HEK293T (cell line): ENCODE measurements at regions not wholly inside any gene's neighbourhood (a gene's known extent, or its start where the extent isn't known, plus 50 kb on each side); places are given as distances from the start of the nearest gene placed in this dataset.

Source experiments
- BHLHE40 ChIP-seq: fragments of 450-650 bp; IDR thresholded peaks from 2 replicates; pipeline ENCODE4 v1.6.1; 2016; ENCODE audit warnings: mild to moderate bottlenecking, moderate library complexity, borderline replicate concordance
- ELF4 ChIP-seq: fragments of 450-650 bp; IDR thresholded peaks from 2 replicates; pipeline ENCODE4 v1.6.1; 2017; ENCODE audit warnings: antibody characterized with exemption
- FOXA1 ChIP-seq: fragments of 450-650 bp; IDR thresholded peaks from 2 replicates; pipeline ENCODE4 v1.6.1; 2016; ENCODE audit warnings: mild to moderate bottlenecking
- FOXM1 ChIP-seq: fragments of 450-650 bp; IDR thresholded peaks from 2 replicates; pipeline ENCODE4 v1.6.1; 2017; ENCODE audit warnings: mild to moderate bottlenecking, borderline replicate concordance
- L3MBTL2 ChIP-seq: fragments of 450-650 bp; conservative IDR thresholded peaks from 2 replicates; pipeline ENCODE4 v1.6.1; 2016; ENCODE audit warnings: mild to moderate bottlenecking
- LEF1 ChIP-seq: fragments of 450-650 bp; IDR thresholded peaks from 2 replicates; pipeline ENCODE4 v1.6.1; 2017; ENCODE audit warnings: mild to moderate bottlenecking, borderline replicate concordance
- NFRKB ChIP-seq: fragments of 450-650 bp; IDR thresholded peaks from 2 replicates; pipeline ENCODE4 v1.6.1; 2016; ENCODE audit warnings: mild to moderate bottlenecking, moderate library complexity
- PKNOX1 ChIP-seq: fragments of 450-650 bp; IDR thresholded peaks from 2 replicates; pipeline ENCODE4 v1.6.1; 2016
- SP1 ChIP-seq: fragments of 450-650 bp; IDR thresholded peaks from 2 replicates; pipeline ENCODE4 v1.6.1; 2017
- SUZ12 ChIP-seq: fragments of 450-650 bp; IDR thresholded peaks from 2 replicates; pipeline ENCODE4 v1.6.1; 2016; ENCODE audit warnings: mild to moderate bottlenecking
- TARDBP ChIP-seq: fragments of 450-650 bp; IDR thresholded peaks from 2 replicates; pipeline ENCODE4 v1.6.1; 2016
- ZNF384 ChIP-seq: fragments of 450-650 bp; IDR thresholded peaks from 2 replicates; pipeline ENCODE4 v1.6.1; 2016

GRCh38 chr1:198948895-198949659, 310.2 kb downstream of the PTPRC start:
- no peak for TF ChIP-seq FOXM1
- TF ChIP-seq LEF1: no peak
- no peak for TF ChIP-seq L3MBTL2
- no peak for TF ChIP-seq BHLHE40
- TF ChIP-seq TARDBP: no peak
- no peak for TF ChIP-seq PKNOX1
- TF ChIP-seq SUZ12: no peak
- TF ChIP-seq NFRKB: no peak
- TF ChIP-seq FOXA1: no peak
- no peak for TF ChIP-seq ELF4
- no peak for TF ChIP-seq ZNF384
- TF ChIP-seq SP1: no peak
